Anterior cingulate cortex (tissue), 58 donors: ENCODE measurements at regions not wholly inside any gene's neighbourhood (a gene's known extent, or its start where the extent isn't known, plus 50 kb on each side); places are given as distances from the start of the nearest gene placed in this dataset.

Experiments used
- DNase-seq, 58 donors: peaks; one replicate each; lab custom pipeline; 2025; lab: John Stamatoyannopoulos, UW

DNA sequence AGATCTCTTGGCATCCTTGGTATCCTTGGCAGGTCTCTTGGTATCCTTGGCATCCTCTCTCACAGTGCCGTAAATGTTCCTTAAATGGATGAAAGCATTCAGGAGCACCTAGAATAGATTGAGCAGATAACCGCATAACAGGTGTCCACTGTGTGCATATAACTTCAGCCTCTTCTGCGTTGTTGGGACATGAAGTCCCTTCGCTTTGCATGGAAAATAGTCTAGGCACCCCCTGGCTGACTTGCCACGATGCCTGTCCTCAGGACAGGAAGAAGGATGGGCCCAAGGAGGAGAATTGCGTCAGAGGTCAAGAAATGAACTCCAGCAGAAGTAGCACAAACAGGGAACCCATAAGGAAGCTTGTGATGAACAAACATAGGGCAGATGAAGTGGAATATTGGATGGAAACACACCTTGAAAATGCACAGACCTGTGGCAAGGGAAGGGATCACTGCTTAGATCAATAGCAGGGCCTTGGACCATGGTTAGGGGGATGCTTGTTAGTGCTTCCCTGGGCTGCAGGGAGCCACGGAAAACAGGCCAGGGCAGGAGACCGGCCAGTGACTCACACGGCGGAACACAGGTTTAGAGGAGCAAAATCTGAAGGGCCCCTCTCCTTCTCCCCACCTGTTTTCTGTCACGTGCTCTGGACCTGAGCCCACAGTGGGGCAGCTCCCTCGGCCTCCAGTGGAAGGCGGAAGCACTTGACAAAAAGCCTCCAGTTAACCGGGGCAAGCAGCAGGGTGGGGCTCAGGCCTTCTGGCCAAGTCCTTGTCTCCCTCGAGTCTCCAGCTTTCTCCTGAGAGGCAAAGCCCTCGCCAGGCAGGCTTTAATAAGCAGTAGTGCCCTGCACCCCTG is 99.2 kb upstream of the ASAP2 start:
- no peak for DNase-seq

GRCh38 chr2:9106338-9107167 is 100.1 kb upstream of the ASAP2 start:
- peak in 2 of 58 donors; percentile 14 to 27 for DNase-seq

- no peak for DNase-seq
These were observed 100.8 kb upstream of the ASAP2 start for GRCh38 chr2:9105601-9106337.

- no peak for DNase-seq
These were observed 100.3 kb upstream of the MBOAT2 start for GRCh38 chr2:9103663-9104277.

DNA sequence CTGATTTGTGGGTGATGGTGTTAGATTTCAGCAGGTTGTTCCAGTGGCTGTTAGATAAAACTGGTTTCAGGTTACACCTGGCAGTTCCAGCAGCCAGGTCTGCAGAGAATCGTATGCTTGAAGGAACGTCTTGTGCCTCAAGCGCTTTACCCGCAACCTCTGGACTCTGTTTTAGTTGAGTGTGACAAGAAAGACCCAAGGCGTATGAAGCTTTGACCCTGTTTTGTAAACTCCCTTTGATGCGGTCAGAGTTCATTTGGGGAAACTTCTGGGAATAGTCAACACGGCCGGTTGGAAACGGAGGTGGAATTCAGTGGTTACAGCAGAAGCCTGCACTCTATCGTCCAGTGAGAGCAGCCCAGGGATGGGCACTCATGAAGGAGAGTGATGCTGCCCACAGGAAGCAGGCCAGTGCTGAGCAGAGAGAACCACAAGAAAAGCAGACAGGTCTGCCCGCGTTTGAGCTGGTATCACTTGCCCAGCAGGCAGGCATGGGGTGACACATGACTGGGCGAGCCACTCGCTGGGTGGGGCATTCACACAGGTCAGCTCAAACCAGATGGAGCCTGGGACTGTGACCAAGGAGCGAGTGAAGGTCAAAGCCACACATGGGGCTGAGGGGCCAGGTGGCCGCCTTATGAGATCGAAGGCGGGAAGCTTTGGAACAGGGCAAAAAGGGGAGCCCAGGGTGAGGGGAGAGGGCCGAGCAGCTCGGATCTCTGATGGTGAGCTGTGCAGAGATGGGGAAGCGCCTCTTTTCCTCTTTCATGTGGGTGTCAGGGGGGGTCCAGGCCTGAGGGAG is 99.6 kb upstream of the MBOAT2 start:
- no peak for DNase-seq

DNA sequence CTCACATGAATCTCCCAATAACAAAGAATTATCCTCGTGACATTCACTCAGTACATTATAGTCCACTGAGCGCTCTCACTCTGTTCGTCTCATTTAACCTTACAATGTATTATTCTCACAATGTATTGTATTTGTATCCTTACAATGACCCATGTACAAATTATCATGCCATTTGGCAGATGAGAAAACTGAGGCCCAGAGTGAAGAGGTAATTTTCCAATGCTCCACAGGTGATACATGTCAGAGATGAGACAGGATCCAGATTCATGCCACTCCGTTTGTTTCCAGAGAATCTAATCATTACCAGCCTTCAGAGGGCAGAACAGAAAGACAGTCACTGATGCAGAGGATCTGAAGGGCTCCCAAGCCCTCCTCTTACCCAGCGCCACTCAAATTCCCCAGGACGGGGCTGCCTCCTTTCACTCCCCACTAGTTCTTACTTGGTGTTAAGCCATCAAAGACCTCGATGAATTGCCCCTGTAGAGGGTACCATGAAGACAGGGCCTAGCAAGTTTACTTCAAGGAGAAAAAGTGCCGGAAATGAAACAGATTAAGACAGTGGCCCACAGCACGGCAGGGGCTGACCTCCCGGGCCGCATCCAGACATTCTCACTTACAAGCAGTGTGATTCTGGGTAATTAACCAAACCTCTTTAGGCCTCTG is 98.4 kb upstream of the MBOAT2 start:
- no peak for DNase-seq

GRCh38 chr2:9100080-9100876 is 96.8 kb upstream of the MBOAT2 start:
- DNase-seq, result no peak

DNA sequence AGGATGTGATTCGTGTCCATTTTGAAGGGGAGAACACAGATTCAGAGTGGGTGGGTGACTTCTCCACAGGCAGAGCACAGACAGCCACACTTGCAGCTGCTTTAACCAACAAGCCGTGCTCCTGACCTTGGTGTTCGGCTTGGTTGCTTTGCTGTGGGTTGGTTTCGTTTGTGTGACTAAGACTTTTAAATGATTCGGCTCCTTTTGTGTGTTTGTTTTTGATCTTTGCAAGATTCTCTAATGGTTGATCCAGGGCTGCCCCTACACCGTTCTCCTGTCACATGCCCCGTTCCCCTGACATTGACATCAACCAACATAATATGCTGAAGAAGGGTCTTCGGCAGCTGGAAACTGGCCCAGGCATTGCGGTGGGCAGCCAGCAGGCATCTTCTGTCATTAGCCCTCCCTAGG is 95.9 kb upstream of the MBOAT2 start:
- no peak for DNase-seq

GRCh38 chr2:9097892-9098291 is 94.4 kb upstream of the MBOAT2 start:
- DNase-seq, result no peak

- no peak for DNase-seq
These were observed 93.8 kb upstream of the MBOAT2 start for GRCh38 chr2:9097239-9097638.

DNA sequence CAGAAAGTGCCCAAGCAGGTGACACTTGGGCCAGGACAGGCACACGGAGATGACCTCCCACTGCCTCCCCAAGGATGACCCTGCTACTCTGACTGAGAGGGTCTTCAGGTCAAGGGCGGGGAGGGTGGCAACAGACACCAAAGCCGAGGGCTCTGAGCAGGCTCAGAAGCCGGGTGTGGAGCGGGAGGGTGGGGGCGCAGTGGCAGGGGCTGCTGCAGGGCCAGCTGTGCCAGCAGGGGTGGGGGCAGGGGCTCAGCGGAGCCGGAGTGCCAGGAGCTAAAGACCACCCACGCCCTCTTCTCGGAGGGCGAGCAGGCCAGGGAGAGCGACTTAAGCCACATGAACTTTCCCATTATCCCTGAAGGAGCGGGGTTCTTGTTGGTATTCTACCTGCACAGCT is 93.3 kb upstream of the MBOAT2 start:
- no peak for DNase-seq

DNA sequence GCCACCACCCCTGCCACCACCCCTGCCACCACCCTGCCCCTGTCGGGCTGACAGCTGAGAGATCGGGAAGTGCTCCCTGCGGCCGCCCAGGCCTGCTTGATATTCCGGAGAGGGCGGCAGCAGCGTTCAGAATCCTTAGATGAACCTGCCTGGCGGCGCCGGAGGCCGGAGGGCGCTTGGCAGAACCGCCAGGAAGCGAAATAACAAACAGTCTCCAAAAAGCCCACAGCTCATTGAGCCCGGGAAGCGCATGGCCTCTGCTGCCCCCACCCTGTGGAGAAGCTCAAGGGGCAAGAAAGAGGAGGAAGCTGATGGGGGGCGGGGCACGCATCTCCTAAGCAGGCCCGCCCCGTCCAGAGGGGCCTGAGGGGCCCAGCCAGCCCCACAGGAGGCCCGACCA is 92.2 kb upstream of the MBOAT2 start:
- peak in 51 of 58 donors; percentile 15 to 79 (median 49) for DNase-seq

GRCh38 chr2:9095226-9095625 is 91.7 kb upstream of the MBOAT2 start:
- no peak for DNase-seq

DNA sequence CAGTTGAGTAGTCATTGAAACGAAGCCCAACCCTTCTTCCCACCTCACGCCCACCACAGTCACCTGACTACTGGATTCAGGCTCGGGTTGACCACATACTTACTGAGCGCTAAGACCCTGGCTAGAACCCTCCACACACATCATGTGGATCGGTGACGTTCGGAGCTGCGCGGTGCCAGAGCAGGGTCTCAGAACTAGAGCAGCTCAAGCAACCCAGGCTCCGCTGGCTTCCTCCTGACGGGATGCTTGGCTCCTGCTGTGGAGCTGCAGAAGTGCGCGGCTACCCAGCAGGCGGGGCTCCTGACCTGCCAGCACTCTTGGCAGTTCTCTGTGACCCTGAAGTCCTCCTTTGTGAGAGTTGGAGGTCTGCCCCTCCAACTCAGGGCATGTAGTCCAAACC is 90.6 kb upstream of the MBOAT2 start:
- peak in 11 of 58 donors; percentile 5 to 51 (median 18) for DNase-seq

- DNase-seq, result no peak
These were observed 89.8 kb upstream of the MBOAT2 start for GRCh38 chr2:9093324-9093723.

- no peak for DNase-seq
These were observed 89.1 kb upstream of the MBOAT2 start for GRCh38 chr2:9092383-9093282.

DNA sequence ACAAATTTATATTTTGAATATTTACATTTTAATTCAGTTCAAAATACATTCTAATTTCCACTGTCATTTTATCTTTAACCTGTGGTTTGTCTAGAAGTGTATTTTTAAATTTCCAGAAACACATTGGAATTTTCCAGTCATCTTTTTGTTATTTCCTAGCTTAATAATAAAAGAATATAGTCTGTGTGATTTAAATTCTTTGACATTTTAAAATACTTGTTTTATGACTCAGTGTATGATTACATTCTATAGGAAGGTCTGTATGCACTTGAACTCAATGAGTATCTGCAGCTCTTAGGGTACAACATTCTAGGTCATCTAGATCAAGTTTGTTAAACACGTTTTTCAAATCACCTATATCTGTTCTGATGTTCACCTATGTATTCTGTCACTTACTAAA is 88.3 kb upstream of the MBOAT2 start:
- DNase-seq, result no peak
